GM12878 (cell line): ENCODE measurements at regions not wholly inside any gene's neighbourhood (a gene's known extent, or its start where the extent isn't known, plus 50 kb on each side); places are given as distances from the start of the nearest gene placed in this dataset.

Source experiments
- ATF3 ChIP-seq: IDR thresholded peaks from 2 replicates; pipeline ENCODE4 v1.6.1; 2011; ENCODE audit warnings: low read depth, mild to moderate bottlenecking, low read length, moderate library complexity, borderline replicate concordance; ENCODE audit errors: extremely low read depth
- CTCF ChIP-seq, 3 experiments: IDR thresholded peaks in 2 of 3; conservative IDR thresholded peaks in 1 of 3; 2 replicates each; pipeline ENCODE4 v1.5.1; 2011; ENCODE audit warnings: low read depth in 3 of 3, low read length in 3 of 3, mild to moderate bottlenecking in 3 of 3, control low read depth in 2 of 3, moderate library complexity in 2 of 3, inconsistent platforms in 1 of 3, mixed read lengths in 1 of 3; ENCODE audit not compliant: control insufficient read depth in 2 of 3, insufficient read depth in 1 of 3; ENCODE audit errors: extremely low read depth in 1 of 3
- EZH2 ChIP-seq: IDR thresholded peaks from 2 replicates; pipeline ENCODE4 v1.6.1; 2012; ENCODE audit warnings: low read depth, mild to moderate bottlenecking, control low read depth, inconsistent platforms, low read length, borderline replicate concordance; ENCODE audit not compliant: control insufficient read depth
- FOS ChIP-seq: IDR thresholded peaks from 3 replicates; pipeline ENCODE4 v1.6.1; 2011; ENCODE audit warnings: borderline replicate concordance; ENCODE audit not compliant: insufficient read length; ENCODE audit errors: extremely low read depth
- IKZF1 ChIP-seq: fragments of 450-650 bp; conservative IDR thresholded peaks from 2 replicates; pipeline ENCODE4 v1.6.1; 2017; ENCODE audit warnings: antibody characterized with exemption, mild to moderate bottlenecking
- NRF1 ChIP-seq: conservative IDR thresholded peaks from 2 replicates; pipeline ENCODE4 v1.6.1; 2011; ENCODE audit warnings: mild to moderate bottlenecking, low read depth, low read length, improper control_type of control experiment
- PML ChIP-seq: IDR thresholded peaks from 2 replicates; pipeline ENCODE4 v1.6.1; 2012; ENCODE audit warnings: low read length, inconsistent platforms
- POLR2A ChIP-seq: IDR thresholded peaks from 2 replicates; pipeline ENCODE4 v1.6.1; 2011; ENCODE audit warnings: low read depth, mild to moderate bottlenecking, low read length
- RAD21 ChIP-seq: IDR thresholded peaks from 2 replicates; pipeline ENCODE4 v1.6.1; 2011; ENCODE audit warnings: mild to moderate bottlenecking, low read depth, low read length, moderate library complexity; ENCODE audit not compliant: insufficient read depth
- RELA ChIP-seq: fragments of 450-650 bp; IDR thresholded peaks from 2 replicates; pipeline ENCODE4 v1.8.0; 2014; ENCODE audit warnings: borderline replicate concordance; ENCODE audit not compliant: partially characterized antibody
- SMAD5 ChIP-seq: IDR thresholded peaks from 2 replicates; pipeline ENCODE4 v1.6.1; 2016; ENCODE audit warnings: antibody characterized with exemption, low read depth
- SP1 ChIP-seq: IDR thresholded peaks from one replicate; pipeline ENCODE4 v1.6.1; 2011; ENCODE audit warnings: low read depth, low read length
- SREBF1 ChIP-seq: IDR thresholded peaks from 2 replicates; pipeline ENCODE4 v1.6.1; 2012; ENCODE audit warnings: mild to moderate bottlenecking, low read length
- SRF ChIP-seq, 2 experiments: IDR thresholded peaks; 2 replicates each; pipeline ENCODE4 v1.6.1; 2011; ENCODE audit warnings: low read depth in 2 of 2, low read length in 2 of 2, mild to moderate bottlenecking in 1 of 2, moderate library complexity in 1 of 2

GRCh38 chr3:106078635-106079034 lies 209.8 kb upstream of the CBLB start:
- TF ChIP-seq FOS (no peak), CTCF (IDR thresholded peaks at IDR 0.05 in 2 of 3, conservative IDR thresholded peaks at IDR 0.05 in 1 of 3; ENCODE audit: control insufficient read depth in 2 of 3, extremely low read depth in 1 of 3, insufficient read depth in 1 of 3, low read depth in 3 of 3, low read length in 3 of 3) (no peak), POLR2A (no peak), ATF3 (no peak), SMAD5 (no peak), PML (no peak), RAD21 (no peak), SRF (IDR thresholded peaks at IDR 0.05; ENCODE audit: low read depth in 2 of 2, low read length in 2 of 2) (no peak), SREBF1 (no peak), NRF1 (no peak), IKZF1 (no peak), EZH2 (no peak), RELA (no peak), SP1 (no peak)
